NCI-H1105 (cell line): ENCODE measurements at regions not wholly inside any gene's neighbourhood (a gene's known extent, or its start where the extent isn't known, plus 50 kb on each side); places are given as distances from the start of the nearest gene placed in this dataset.

Experiments
- DNase-seq: peaks from one replicate; lab custom pipeline; 2025; lab: John Stamatoyannopoulos, UW

GRCh38 chr5:171509467-171509866 is 90.0 kb downstream of the FGF18 start:
- no peak for DNase-seq

DNA sequence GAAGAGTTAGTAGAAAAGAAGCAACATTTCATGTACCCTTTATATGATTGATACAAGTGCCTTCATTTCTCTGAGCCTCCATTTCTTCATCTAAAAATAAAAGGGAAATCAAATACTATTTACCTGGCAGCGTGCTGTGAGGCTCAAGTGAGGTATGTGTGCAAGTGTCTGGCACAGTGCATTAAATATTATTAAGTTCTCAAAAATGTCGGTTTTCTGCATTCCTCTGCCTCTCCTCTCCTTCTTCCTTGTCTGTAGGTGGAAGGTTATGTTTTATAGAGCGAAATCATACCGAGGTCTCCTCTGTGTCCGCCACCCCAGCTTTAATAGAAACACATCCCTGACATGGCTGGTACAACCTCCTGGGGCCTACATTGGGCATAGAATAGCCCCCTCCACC is 93.0 kb downstream of the FGF18 start:
- no peak for DNase-seq

DNA sequence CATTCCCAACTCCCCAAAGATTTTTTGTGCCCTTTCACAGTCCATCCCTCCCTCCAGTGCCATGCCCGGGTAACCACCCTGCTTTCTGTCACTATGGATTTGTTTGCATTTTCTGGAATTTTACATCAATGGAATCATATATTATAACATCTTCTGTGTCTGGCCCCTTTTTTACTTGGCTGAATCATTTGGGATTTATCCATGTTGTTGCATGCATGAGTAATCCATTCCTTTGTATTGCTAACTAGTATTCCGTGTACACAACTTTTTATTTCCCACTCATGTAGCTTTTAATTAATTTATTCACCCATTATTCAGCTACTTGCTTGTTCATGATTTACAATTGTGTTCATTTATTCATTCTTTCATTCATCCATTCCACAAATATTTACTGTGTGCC is 94.1 kb downstream of the FGF18 start:
- DNase-seq, result no peak

GRCh38 chr5:171518916-171519315 is 99.5 kb downstream of the FGF18 start:
- DNase-seq, result no peak

DNA sequence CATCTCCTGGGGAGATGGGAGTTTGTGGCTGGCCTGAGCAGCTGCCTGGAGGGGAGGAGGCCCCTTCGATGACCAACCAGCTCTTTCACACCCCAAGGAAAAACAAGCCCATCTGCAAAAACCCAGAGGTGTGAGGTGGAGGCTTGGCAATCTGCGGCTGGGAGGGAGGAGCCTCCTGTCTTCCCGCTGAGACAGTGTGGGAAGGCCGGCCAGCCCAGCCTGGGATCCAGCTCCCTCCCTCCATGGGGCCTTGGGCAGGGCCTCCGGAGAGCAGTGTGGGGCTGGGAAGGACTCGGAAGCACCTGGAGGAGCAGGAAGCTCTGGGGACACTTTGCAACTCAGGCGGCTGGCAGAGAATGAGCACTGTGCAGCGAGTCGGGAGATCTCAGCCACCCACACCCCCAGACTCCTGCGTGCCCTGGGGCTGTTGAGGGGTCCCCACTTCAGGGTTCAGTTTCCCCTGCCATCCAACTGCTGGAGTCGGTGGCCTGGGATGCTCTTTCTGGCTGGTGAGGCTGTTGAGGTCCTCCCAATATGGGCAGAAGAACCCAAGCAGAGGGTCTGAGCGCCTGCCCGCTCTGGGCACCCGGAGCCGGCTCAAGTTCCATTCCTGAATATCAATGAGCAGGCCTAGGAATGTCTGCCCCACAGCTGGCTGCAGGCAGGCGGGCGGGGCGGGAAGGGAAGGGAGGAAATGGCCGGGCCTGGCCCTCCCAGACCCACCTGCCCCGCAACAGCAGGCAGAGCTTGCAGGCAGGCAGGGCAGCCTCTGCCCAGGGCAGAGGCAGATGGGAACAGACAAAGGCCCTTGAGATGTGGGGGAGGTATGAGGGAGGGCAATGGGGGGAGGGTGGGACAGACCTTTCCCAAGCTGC is 101.1 kb downstream of the FGF18 start:
- no peak for DNase-seq

- DNase-seq, result no peak
Observed at GRCh38 chr5:171521219-171521633, 101.8 kb downstream of the FGF18 start.

DNA sequence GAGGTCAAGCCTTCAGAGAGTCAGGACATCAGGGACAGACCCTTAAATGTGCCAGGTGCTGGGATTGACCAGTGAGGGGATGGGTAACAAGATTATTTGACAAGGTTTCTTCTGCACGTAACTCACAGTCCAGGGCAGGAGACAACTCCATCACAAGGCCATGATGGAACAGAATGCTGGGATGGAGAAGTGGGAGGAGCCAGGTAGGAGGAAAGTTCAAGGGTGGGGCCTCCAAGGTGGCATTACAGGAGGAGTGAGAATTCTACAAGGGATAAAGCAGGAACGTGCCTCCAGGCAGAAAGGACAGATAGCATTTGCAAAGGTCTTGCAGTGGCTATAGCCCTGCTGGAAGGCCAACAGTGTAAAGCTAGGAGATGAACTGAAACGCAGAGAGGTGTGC is 102.2 kb downstream of the FGF18 start:
- DNase-seq, result no peak

DNA sequence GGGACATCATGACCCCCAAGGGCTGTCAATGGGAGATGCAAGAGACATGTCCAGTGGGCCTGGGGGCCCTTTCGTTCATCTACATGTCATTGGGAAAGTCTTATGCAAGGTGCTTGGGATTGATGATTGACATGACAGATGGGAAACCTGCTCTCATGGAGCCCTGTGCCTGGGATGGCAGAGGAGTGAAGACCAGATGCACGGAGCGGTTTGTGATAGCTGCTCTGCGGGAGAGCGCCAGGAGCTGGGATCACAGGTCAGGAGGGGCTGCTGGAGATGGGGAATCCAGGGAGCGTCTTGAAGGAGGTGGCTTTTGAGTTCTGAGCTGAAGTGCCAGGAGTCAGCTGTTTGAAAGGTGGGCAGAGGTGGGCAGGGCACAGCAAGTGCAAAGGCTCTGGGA is 104.3 kb downstream of the FGF18 start:
- DNase-seq, result no peak

DNA sequence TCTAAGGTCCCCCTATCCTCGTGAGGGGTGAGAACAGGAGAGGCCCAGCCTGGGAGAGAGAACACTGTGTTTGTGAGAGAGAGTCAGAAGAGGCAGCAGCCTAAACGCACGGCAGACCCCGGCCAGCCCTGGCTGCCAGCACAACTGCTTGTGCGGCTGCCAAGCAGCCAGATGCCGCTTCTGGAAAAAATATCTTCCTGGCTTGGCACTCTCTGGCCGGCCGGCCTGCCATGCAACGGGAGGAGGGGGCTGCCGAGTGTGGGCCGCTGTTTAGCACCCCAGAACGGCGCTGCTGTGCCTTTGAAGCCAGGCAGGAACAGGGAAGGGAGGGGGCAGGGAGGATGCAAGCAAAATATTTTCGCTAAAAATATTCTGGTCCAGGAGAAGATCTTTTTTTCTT is 105.0 kb downstream of the FGF18 start:
- no peak for DNase-seq

GRCh38 chr5:171525085-171525484 is 105.6 kb downstream of the FGF18 start:
- DNase-seq, result no peak

- DNase-seq, result no peak
Observed at GRCh38 chr5:171528036-171528435, 108.6 kb downstream of the FGF18 start.

- DNase-seq, result no peak
Observed at GRCh38 chr5:171528865-171529614, 109.6 kb downstream of the FGF18 start.

- DNase-seq, result no peak
Observed at GRCh38 chr5:171531638-171532037, 112.2 kb downstream of the FGF18 start.

DNA sequence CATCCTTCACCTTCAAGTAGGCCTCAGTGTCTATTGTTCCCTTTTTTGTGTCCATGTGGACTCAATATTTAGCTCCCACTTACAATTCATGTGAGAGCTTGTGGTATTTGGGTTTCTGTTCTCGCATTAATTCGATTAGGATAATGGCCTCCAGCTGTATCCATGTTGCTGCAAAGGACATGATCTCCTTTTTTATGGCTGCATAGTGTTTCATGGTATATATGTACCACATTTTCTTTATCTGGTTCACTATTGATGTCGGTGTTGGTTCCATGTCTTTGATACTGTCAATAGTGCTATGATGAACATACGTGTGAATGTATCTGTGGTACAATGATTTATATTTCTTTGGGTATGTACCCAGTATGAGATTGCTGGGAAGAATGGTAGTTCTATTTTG is 113.7 kb downstream of the FGF18 start:
- no peak for DNase-seq

GRCh38 chr5:171534043-171534895 is 114.8 kb downstream of the FGF18 start:
- DNase-seq, result no peak

DNA sequence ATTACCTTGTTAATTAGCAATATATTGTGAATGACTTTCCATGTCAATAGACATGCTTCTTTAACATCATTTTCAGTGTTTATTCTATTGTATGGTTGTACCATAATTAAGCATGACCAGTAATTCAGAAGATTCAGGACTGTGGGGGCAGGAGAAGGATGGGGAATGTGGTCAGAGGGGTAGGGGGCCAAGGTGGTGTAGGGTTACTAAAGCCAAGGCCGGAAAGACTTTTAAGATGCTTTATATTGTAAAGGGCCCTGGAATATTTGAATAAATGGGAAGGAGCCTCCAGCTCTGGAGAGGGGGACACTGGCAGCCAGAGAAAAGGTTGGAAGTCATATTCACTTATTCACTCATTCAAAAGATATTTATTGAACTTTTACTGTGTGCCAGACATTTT is 115.7 kb downstream of the FGF18 start:
- no peak for DNase-seq

GRCh38 chr5:171537070-171537849 is 117.8 kb downstream of the FGF18 start:
- DNase-seq, result no peak

DNA sequence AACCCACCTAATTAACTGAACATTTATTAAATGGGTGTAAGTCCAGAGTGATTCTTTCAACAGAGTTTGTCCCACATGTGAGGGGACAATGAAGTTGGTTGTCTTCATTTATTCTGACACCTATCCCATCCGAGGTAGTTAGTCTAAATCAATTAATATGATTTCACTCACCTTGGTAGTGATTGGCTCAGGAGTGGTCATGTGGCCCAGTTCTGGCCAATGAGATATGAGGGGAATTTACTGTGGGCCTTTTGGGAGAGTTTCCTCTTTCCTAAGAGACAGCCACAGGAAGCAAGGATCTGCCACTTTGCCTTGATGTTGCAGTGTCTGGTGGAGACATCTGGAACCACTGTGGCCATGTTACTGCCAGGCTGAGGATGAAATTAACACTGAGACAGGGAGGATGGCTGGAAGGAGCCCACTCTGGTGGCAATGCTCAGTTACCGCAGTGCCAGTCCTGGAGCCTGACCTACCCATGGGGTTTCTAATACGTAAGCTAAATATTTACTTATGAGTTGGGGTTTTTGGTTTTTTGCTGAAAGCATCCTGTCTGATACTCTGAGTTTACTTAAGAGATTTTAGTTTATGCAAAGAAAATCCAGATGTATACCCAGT is 118.6 kb downstream of the FGF18 start:
- no peak for DNase-seq

- DNase-seq, result no peak
Observed at GRCh38 chr5:171538681-171539080, 119.2 kb downstream of the FGF18 start.

GRCh38 chr5:171540865-171541264 is 121.4 kb downstream of the FGF18 start:
- DNase-seq, result no peak

- DNase-seq, result no peak
Observed at GRCh38 chr5:171541341-171541776, 121.9 kb downstream of the FGF18 start.
